Memory B cell (primary cell): ENCODE measurements at regions not wholly inside any gene's neighbourhood (a gene's known extent, or its start where the extent isn't known, plus 50 kb on each side); places are given as distances from the start of the nearest gene placed in this dataset.

ENCODE experiments used
- ATAC-seq: fragments of 150-1000 bp; cut with Tn5 transposase; 2 replicates; pipeline ENCODE4 v1.10.0; 2021; ENCODE audit warnings: low read depth, mild to moderate bottlenecking, moderate library complexity
- DNase-seq, 2 donors: peaks; one replicate each; pipeline ENCODE4 v3.0.0; 2022; ENCODE audit warnings: low spot score in 2 of 2
- H3K27ac Mint-ChIP-seq: one replicate; pipeline ENCODE4 v1.8.0; 2022; ENCODE audit warnings: mild to moderate bottlenecking, moderate library complexity, mixed read lengths
- H3K27me3 Mint-ChIP-seq: one replicate; pipeline ENCODE4 v1.8.0; 2022; ENCODE audit warnings: mixed read lengths
- H3K36me3 Mint-ChIP-seq: one replicate; pipeline ENCODE4 v1.8.0; 2022; ENCODE audit warnings: mild to moderate bottlenecking, mixed read lengths
- H3K4me1 Mint-ChIP-seq: one replicate; pipeline ENCODE4 v1.8.0; 2022; ENCODE audit warnings: mixed read lengths
- H3K4me3 Mint-ChIP-seq: one replicate; pipeline ENCODE4 v1.8.0; 2022; ENCODE audit warnings: mild to moderate bottlenecking, moderate library complexity, mixed read lengths
- H3K9me3 Mint-ChIP-seq: one replicate; pipeline ENCODE4 v1.8.0; 2022; ENCODE audit warnings: mixed read lengths

GRCh38 chr16:85423631-85424030, 189.5 kb upstream of the GSE1 start:
- H3K36me3 Mint-ChIP-seq: no peaks in the 10 kb centered on the region
- peaks cover 21% of the 10 kb centered on the region for H3K27me3 Mint-ChIP-seq

GRCh38 chr16:85424260-85425073, 188.7 kb upstream of the GSE1 start:
- Mint-ChIP-seq H3K27ac (no peak overlapping the region), H3K4me3 (no peak overlapping the region), H3K4me1 (no peaks in the 10 kb centered on the region), H3K27me3 (peaks cover 21% of the 10 kb centered on the region), H3K9me3 (peaks cover 3% of the 10 kb centered on the region), H3K36me3 (no peaks in the 10 kb centered on the region)
- ATAC-seq (no peak), DNase-seq (peak in 1 of 2 donors; percentile 6)

More at GRCh38 chr16:85423631-85424030, 189.5 kb upstream of the GSE1 start:
- Mint-ChIP-seq H3K4me1 (no peaks in the 10 kb centered on the region), H3K27ac (no peak overlapping the region), H3K4me3 (no peak overlapping the region), H3K9me3 (peaks cover 3% of the 10 kb centered on the region)
- ATAC-seq: no peak
- DNase-seq: no peak

GRCh38 chr16:85425074-85425662, 188.0 kb upstream of the GSE1 start:
- H3K27me3 Mint-ChIP-seq: peaks cover 24% of the 10 kb centered on the region
- peaks cover 3% of the 10 kb centered on the region for H3K9me3 Mint-ChIP-seq
- DNase-seq (peak in 1 of 2 donors; percentile 8), ATAC-seq (no peak)
- no peaks in the 10 kb centered on the region for H3K4me1 Mint-ChIP-seq
- no peak overlapping the region for H3K4me3 Mint-ChIP-seq
- H3K36me3 Mint-ChIP-seq: no peaks in the 10 kb centered on the region
- H3K27ac Mint-ChIP-seq: no peak overlapping the region

- peaks cover 3% of the 10 kb centered on the region for H3K9me3 Mint-ChIP-seq
- no peaks in the 10 kb centered on the region for H3K4me1 Mint-ChIP-seq
- DNase-seq: no peak
- H3K27ac Mint-ChIP-seq: no peak overlapping the region
- H3K4me3 Mint-ChIP-seq: no peak overlapping the region
- no peak for ATAC-seq
- H3K27me3 Mint-ChIP-seq: peaks cover 24% of the 10 kb centered on the region
- no peaks in the 10 kb centered on the region for H3K36me3 Mint-ChIP-seq
Measured at GRCh38 chr16:85426806-85427205, 186.3 kb upstream of the GSE1 start.

GRCh38 chr16:85428168-85428898, 184.8 kb upstream of the GSE1 start:
- Mint-ChIP-seq H3K27ac (no peak overlapping the region), H3K4me3 (no peak overlapping the region), H3K27me3 (peaks cover 28% of the 10 kb centered on the region), H3K36me3 (no peaks in the 10 kb centered on the region), H3K4me1 (no peaks in the 10 kb centered on the region), H3K9me3 (peaks cover 3% of the 10 kb centered on the region)
- DNase-seq (peak; percentile 39 to 62), ATAC-seq (peak; percentile 94)

- no peaks in the 10 kb centered on the region for H3K36me3 Mint-ChIP-seq
- peak in 1 of 2 donors; percentile 9 for DNase-seq
- no peaks in the 10 kb centered on the region for H3K4me1 Mint-ChIP-seq
- H3K27me3 Mint-ChIP-seq: peaks cover 31% of the 10 kb centered on the region
- H3K27ac Mint-ChIP-seq: no peak overlapping the region
- ATAC-seq: no peak
- peaks cover 3% of the 10 kb centered on the region for H3K9me3 Mint-ChIP-seq
- H3K4me3 Mint-ChIP-seq: no peak overlapping the region
Measured at GRCh38 chr16:85428899-85429775, 184.0 kb upstream of the GSE1 start.

- Mint-ChIP-seq H3K4me1 (no peaks in the 10 kb centered on the region), H3K9me3 (peaks cover 3% of the 10 kb centered on the region), H3K36me3 (no peaks in the 10 kb centered on the region), H3K4me3 (no peak overlapping the region), H3K27me3 (peaks cover 31% of the 10 kb centered on the region), H3K27ac (no peak overlapping the region)
- DNase-seq: no peak
- no peak for ATAC-seq
Measured at GRCh38 chr16:85429776-85430522, 183.2 kb upstream of the GSE1 start.

GRCh38 chr16:85430523-85431421, 182.3 kb upstream of the GSE1 start:
- H3K27me3 Mint-ChIP-seq: peaks cover 25% of the 10 kb centered on the region
- no peaks in the 10 kb centered on the region for H3K4me1 Mint-ChIP-seq
- H3K36me3 Mint-ChIP-seq: no peaks in the 10 kb centered on the region
- H3K4me3 Mint-ChIP-seq: no peak overlapping the region
- ATAC-seq (no peak), DNase-seq (no peak)
- H3K9me3 Mint-ChIP-seq: peaks cover 3% of the 10 kb centered on the region
- H3K27ac Mint-ChIP-seq: no peak overlapping the region

- ATAC-seq: no peak
- H3K4me3 Mint-ChIP-seq: no peak overlapping the region
- no peaks in the 10 kb centered on the region for H3K4me1 Mint-ChIP-seq
- H3K27me3 Mint-ChIP-seq: peaks cover 17% of the 10 kb centered on the region
- H3K27ac Mint-ChIP-seq: no peak overlapping the region
- H3K36me3 Mint-ChIP-seq: no peaks in the 10 kb centered on the region
- DNase-seq: no peak
- H3K9me3 Mint-ChIP-seq: no peaks in the 10 kb centered on the region
Measured at GRCh38 chr16:85431431-85432124, 181.5 kb upstream of the GSE1 start.

- Mint-ChIP-seq H3K4me1 (no peaks in the 10 kb centered on the region), H3K27me3 (peaks cover 15% of the 10 kb centered on the region), H3K9me3 (no peaks in the 10 kb centered on the region), H3K36me3 (no peaks in the 10 kb centered on the region), H3K4me3 (no peak overlapping the region), H3K27ac (no peak overlapping the region)
- DNase-seq (no peak), ATAC-seq (no peak)
Measured at GRCh38 chr16:85432606-85433005, 180.5 kb upstream of the GSE1 start.

GRCh38 chr16:85433477-85433876, 179.6 kb upstream of the GSE1 start:
- H3K4me1 Mint-ChIP-seq: no peaks in the 10 kb centered on the region
- peaks cover 17% of the 10 kb centered on the region for H3K27me3 Mint-ChIP-seq
- H3K9me3 Mint-ChIP-seq: no peaks in the 10 kb centered on the region
- DNase-seq: no peak
- H3K27ac Mint-ChIP-seq: no peak overlapping the region
- ATAC-seq: no peak
- H3K4me3 Mint-ChIP-seq: no peak overlapping the region
- H3K36me3 Mint-ChIP-seq: no peaks in the 10 kb centered on the region

- no peak overlapping the region for H3K4me3 Mint-ChIP-seq
- no peak for ATAC-seq
- H3K27me3 Mint-ChIP-seq: peaks cover 12% of the 10 kb centered on the region
- H3K9me3 Mint-ChIP-seq: no peaks in the 10 kb centered on the region
- no peak for DNase-seq
- H3K4me1 Mint-ChIP-seq: no peaks in the 10 kb centered on the region
- H3K36me3 Mint-ChIP-seq: no peaks in the 10 kb centered on the region
- H3K27ac Mint-ChIP-seq: no peak overlapping the region
Measured at GRCh38 chr16:85435286-85435685, 177.8 kb upstream of the GSE1 start.
